Activated CD4-positive, alpha-beta memory T cell treated with anti-CD3 and anti-CD28 coated beads for 36 hours (primary cell): ENCODE measurements at regions not wholly inside any gene's neighbourhood (a gene's known extent, or its start where the extent isn't known, plus 50 kb on each side); places are given as distances from the start of the nearest gene placed in this dataset.

ENCODE experiments used
- CTCF ChIA-PET: fragments of 350-600 bp; sonication (Branson Sonifier 250); formaldehyde crosslinking; loops from one replicate; lab custom pipeline; 2021; ENCODE audit warnings: antibody characterized with exemption, inconsistent platforms; lab: Charles Lee
- POLR2A ChIA-PET: fragments of 350-600 bp; sonication (Branson Sonifier 250); formaldehyde crosslinking; loops from one replicate; lab custom pipeline; 2021; ENCODE audit warnings: antibody characterized with exemption; lab: Charles Lee
- DNase-seq: peaks from one replicate; pipeline ENCODE4 v3.0.0-alpha.2; 2020
- H3K27ac Mint-ChIP-seq: one replicate; pipeline ENCODE4 v1.8.0; 2021; ENCODE audit warnings: mixed read lengths
- H3K27me3 Mint-ChIP-seq: one replicate; pipeline ENCODE4 v1.8.0; 2021; ENCODE audit warnings: mixed read lengths
- H3K36me3 Mint-ChIP-seq: one replicate; pipeline ENCODE4 v1.8.0; 2021; ENCODE audit warnings: mixed read lengths
- H3K4me1 Mint-ChIP-seq: one replicate; pipeline ENCODE4 v1.8.0; 2021; ENCODE audit warnings: low read depth, mixed read lengths
- H3K4me3 Mint-ChIP-seq: one replicate; pipeline ENCODE4 v1.8.0; 2021; ENCODE audit warnings: mild to moderate bottlenecking, mixed read lengths
- H3K9me3 Mint-ChIP-seq: one replicate; pipeline ENCODE4 v1.8.0; 2021; ENCODE audit warnings: mixed read lengths
- intact Hi-C: fragments of 100-400 bp; cut with micrococcal nuclease; formaldehyde crosslinking; loops from one replicate; pipeline ENCODE4 v1.15.1; 2023

DNA sequence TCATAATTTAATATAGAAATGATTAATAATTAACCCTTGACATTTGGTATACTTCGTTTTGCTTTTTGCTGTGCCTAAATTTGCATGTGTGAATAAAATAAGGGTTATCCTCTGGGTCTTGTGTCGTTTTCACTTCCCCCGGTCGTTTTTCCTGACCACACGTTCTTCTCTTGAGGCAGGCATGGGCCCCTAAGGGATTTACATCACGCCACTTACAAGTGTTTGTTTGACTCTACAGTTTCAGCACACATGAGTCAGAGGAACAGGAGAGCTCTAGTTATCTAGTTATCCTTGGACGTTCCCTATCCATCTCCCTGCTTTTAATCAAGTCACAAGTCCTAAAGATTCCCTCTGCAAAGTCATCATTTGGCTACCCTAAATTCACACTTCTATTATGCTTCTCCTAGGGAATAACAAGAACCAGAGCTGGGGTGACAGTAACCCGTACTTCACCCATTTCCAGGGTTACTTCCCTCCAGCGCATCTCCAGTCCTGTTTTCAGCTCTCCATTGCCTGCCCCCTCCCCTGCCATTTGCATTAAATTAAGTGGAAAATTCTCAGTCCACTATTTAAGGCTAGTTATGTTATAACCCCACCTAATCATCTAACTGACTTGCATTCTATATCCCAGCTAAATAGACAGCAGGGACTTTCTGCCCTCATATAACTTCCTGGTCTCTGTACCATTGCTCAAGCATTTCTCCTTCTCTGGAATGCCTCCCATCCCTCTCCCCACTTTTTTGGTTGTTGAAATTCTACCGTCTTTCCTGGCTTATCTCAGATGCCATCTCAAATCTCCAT is 206.9 kb downstream of the PTEN start:
- intact Hi-C loops, result no loop called here
- H3K27ac Mint-ChIP-seq, result no peak overlapping the region

DNA sequence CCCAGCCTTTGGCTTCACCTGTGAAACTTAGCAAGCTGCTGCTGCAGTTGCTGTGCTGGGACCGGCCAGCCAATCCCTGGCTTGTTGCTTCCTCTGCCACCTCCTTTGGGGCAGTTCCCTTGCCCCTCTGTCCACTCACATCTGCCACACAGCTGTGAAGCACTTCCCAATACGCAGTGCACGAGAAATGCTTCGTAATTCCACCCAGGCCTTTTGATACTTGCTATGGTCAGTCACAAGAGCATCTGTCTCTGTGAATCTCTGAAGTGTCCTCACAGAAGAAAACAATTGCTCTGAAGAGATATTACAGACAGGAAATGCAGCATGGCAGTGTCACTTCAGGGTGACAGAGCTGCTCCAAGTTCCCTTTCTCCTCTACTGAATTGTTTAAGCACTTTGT is 208.5 kb downstream of the PTEN start:
- Mint-ChIP-seq H3K4me1 (peaks cover 15% of the 10 kb centered on the region), H3K27ac (no peak overlapping the region), H3K36me3 (no peaks in the 10 kb centered on the region), H3K9me3 (no peaks in the 10 kb centered on the region), H3K27me3 (peaks cover 6% of the 10 kb centered on the region), H3K4me3 (no peak overlapping the region)
- ChIA-PET CTCF (no interaction called here), POLR2A (no interaction called here)
- no peak for DNase-seq
- intact Hi-C loops, result no loop called here

More for the DNA sequence above, 206.9 kb downstream of the PTEN start:
- CTCF ChIA-PET, result no interaction called here
- POLR2A ChIA-PET, result no interaction called here
- Mint-ChIP-seq H3K9me3 (no peaks in the 10 kb centered on the region), H3K36me3 (no peaks in the 10 kb centered on the region), H3K4me3 (no peak overlapping the region), H3K4me1 (peaks cover 23% of the 10 kb centered on the region), H3K27me3 (peaks cover 6% of the 10 kb centered on the region)
- DNase-seq, result no peak

DNA sequence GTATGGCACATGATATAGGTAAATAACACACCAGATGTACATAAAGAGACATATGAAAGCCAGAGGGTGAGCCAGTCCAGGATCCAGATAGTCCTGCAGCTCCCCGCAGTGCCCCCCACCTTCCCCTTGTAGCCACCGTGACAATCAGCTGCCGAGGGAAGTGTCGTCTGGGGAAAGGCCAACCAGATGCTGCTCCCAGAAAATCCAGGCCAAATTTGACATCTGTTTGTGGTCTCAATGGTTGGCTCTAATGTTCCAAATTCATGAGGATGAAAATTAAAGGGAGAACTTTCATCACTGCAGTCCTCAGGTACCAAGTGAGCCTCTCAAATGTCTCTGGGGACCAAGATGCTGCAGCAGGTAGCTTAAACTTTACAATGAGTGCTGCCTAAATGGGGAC is 210.3 kb downstream of the PTEN start:
- intact Hi-C loops, result no loop called here
- Mint-ChIP-seq H3K4me3 (no peak overlapping the region), H3K27me3 (peaks cover 4% of the 10 kb centered on the region), H3K4me1 (peaks cover 5% of the 10 kb centered on the region), H3K36me3 (no peaks in the 10 kb centered on the region), H3K27ac (no peak overlapping the region), H3K9me3 (no peaks in the 10 kb centered on the region)
- no peak for DNase-seq
- POLR2A ChIA-PET, result no interaction called here
- CTCF ChIA-PET, result no interaction called here

DNA sequence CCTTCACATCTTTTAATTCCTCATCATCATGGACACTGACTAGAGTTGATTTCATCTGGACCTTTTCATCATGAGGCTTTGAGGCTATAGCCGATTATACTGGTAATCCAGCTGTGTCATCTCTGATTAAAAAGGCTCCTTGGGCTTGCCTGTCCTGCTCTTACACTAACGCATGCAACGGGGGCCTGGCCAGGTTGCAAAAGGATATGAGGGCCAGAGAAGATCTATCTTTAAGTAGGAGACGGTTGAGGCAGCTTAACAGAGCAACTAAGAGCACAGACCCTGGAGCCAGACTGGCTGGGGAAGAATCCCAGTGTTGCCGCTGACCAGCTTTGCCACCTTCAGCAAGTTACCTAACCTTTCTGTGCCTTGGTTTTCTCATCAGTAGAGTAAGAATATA is 211.5 kb downstream of the PTEN start:
- ChIA-PET POLR2A (interaction anchor here (1.6 kb wide), 1 partner anchor 9 kb away, joined by 4 read pairs; no protein-coding TSS in a partner anchor), CTCF (interaction anchor here (1.7 kb wide), 1 partner anchor 43 kb away, joined by 4 read pairs; no protein-coding TSS in a partner anchor)
- DNase-seq, result no peak
- Mint-ChIP-seq H3K4me1 (peaks cover 5% of the 10 kb centered on the region), H3K27ac (no peak overlapping the region), H3K4me3 (no peak overlapping the region), H3K27me3 (peaks cover 6% of the 10 kb centered on the region), H3K9me3 (no peaks in the 10 kb centered on the region), H3K36me3 (no peaks in the 10 kb centered on the region)
- intact Hi-C loops, result no loop called here

DNA sequence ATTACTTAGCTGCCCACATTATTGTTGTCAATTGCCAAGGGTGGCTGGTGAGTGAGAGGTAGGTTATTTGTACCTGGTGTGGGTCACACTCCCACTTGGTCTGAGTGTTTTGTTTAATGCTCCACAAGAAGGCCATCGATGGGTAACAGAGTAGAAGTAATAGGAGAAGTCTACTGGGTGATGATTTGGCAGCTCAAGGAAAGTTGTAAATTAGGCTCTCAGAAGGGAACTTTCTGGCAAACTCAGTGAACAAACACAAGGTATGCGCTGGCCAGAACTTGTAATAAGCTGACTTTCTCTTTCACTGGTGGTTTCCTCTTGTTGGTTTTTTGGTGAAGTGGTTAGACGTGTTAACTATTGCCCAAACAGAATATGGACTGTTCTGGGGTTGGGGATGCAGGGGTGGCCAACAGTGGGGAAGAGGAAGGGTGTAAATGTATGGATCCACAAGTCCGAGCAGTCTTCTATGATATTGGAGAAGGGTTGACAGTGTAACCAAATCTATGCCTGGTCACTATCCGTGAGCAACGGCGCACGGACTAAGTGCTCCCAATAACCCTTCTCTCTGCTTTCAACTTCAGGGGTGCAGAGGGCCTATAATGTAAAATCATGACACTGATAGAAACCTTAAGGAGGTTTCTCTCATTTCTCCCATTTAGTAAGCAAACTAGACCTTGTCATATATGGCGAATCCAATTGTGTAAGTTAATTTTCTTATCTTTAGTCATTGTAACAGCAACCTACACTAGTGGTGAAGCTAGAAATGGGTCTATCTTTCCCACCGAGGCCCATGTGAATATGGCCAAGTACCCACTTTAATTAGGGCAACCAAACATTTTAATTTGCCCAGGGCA is 212.8 kb downstream of the PTEN start:
- no peak for DNase-seq
- CTCF ChIA-PET, result interaction anchor here (1.7 kb wide), 1 partner anchor 42 kb away, joined by 4 read pairs; no protein-coding TSS in a partner anchor

DNA sequence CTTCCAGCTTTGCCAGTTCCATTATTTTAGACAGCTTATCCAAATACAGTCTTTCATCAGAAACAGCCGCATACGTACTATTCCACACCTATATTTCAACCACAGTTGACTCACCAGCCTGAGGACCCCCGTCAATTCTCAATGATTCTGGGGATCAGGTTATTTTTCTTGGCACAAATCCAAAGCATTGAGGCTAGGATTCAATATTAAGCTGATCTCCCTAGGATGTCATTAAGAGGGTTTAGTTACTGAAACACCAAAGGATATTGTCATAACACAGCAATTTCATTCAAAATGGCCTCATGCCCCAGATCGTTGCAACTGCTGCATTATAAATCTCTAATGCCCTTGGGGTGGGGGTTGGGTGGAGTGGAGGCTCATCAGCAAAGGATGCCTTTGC is 214.6 kb downstream of the PTEN start:
- Mint-ChIP-seq H3K27me3 (peaks cover 6% of the 10 kb centered on the region), H3K36me3 (no peaks in the 10 kb centered on the region), H3K4me3 (no peak overlapping the region), H3K9me3 (no peaks in the 10 kb centered on the region), H3K27ac (no peak overlapping the region), H3K4me1 (peaks cover 5% of the 10 kb centered on the region)
- intact Hi-C loops, result no loop called here
- ChIA-PET POLR2A (no interaction called here), CTCF (interaction anchor here (1.4 kb wide), 1 partner anchor 9 kb away, joined by 4 read pairs; no protein-coding TSS in a partner anchor)
- DNase-seq, result no peak

More for the DNA sequence above, 212.8 kb downstream of the PTEN start:
- Mint-ChIP-seq H3K27me3 (peaks cover 6% of the 10 kb centered on the region), H3K27ac (no peak overlapping the region), H3K36me3 (no peaks in the 10 kb centered on the region), H3K9me3 (no peaks in the 10 kb centered on the region), H3K4me1 (peaks cover 5% of the 10 kb centered on the region), H3K4me3 (no peak overlapping the region)
- POLR2A ChIA-PET, result interaction anchor here (0.7 to 1.6 kb wide), 2 partner anchors 10 to 15 kb away, joined by 4 read pairs; no protein-coding TSS in a partner anchor
- intact Hi-C loops, result no loop called here

DNA sequence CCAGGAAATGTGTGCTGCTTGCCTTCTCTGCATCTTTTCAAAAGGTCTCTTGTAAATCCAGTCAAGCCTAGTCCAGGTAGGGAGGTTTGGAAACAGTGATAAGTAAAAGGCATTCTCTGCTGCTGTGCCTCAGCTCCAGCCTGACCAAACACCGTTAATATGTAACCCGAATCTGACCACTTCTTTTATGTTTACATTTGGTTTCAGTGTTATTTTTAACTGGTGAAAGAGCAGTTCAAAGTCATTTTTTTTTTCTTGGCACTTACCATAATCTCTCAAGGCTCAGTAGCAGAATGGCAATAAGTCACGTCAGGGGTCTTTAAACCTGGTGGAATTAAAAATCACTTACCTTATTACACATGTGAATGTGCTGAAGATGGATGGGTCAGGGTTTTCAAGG is 216.8 kb downstream of the PTEN start:
- intact Hi-C loops, result no loop called here

DNA sequence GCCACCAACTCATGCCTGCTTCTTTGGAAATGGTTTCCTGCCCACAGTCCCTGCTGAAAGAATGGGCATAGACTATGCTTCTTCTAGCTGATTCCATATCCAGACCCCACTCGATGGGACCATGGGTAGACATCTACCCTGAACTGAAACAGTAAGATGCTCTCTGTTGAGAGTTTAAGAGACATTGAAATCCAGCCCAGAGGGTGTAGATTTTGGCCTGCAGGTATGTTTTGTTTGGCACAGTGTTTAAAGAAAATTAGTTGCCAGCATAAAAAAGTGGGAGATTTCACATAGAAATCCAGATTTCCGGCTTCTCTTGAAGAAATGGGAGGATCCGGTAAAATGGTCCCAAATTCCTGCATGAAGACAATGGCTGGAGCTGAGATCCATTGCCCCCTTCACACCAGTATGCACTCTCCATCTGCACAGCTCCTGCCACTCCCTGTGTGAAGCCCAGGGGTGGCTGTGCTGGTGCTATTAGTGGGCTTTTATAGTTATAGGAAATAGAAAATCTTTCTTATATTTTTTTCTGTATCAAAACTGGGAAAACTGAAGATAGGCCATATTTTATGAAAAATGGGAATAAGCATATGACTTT is 218.1 kb downstream of the PTEN start:
- no peaks in the 10 kb centered on the region for H3K4me1 Mint-ChIP-seq
- intact Hi-C loops, result no loop called here
- H3K4me3 Mint-ChIP-seq, result no peak overlapping the region
- H3K36me3 Mint-ChIP-seq, result no peaks in the 10 kb centered on the region
- ChIA-PET CTCF (no interaction called here), POLR2A (no interaction called here)
- no peaks in the 10 kb centered on the region for H3K9me3 Mint-ChIP-seq
- DNase-seq, result no peak
- peaks cover 6% of the 10 kb centered on the region for H3K27me3 Mint-ChIP-seq
- no peak overlapping the region for H3K27ac Mint-ChIP-seq

More for the DNA sequence above, 216.8 kb downstream of the PTEN start:
- H3K4me3 Mint-ChIP-seq, result no peak overlapping the region
- no peak for DNase-seq
- ChIA-PET POLR2A (no interaction called here), CTCF (interaction anchor here (1.0 kb wide), 1 partner anchor 13 kb away, joined by 3 read pairs; no protein-coding TSS in a partner anchor)
- no peaks in the 10 kb centered on the region for H3K9me3 Mint-ChIP-seq
- H3K4me1 Mint-ChIP-seq, result peaks cover 5% of the 10 kb centered on the region
- H3K36me3 Mint-ChIP-seq, result no peaks in the 10 kb centered on the region
- H3K27me3 Mint-ChIP-seq, result peaks cover 6% of the 10 kb centered on the region
- H3K27ac Mint-ChIP-seq, result no peak overlapping the region

DNA sequence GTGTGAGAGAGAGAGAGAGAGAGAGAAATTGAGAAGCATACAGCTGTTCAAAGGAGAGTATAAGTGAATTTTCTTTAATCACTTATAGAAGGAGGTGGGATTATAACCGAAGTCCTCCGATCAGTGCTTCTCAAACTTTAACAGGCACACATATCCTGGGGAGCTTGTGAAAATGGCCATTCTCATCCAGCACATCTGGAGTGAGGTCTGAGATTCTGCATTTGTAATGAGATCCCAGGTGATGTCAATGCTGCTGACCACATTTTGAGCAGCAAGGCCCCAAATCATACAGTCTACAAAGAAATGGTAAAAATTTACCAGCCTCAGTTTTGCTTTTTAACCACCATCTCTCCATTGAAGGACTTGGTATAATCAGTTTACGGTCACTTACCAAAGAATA is 219.0 kb downstream of the PTEN start:
- DNase-seq, result no peak
- Mint-ChIP-seq H3K27ac (no peak overlapping the region), H3K36me3 (no peaks in the 10 kb centered on the region), H3K4me1 (no peaks in the 10 kb centered on the region), H3K4me3 (no peak overlapping the region), H3K9me3 (no peaks in the 10 kb centered on the region), H3K27me3 (peaks cover 9% of the 10 kb centered on the region)
- POLR2A ChIA-PET, result interaction anchor here (1.3 kb wide), 1 partner anchor 9 kb away, joined by 4 read pairs; no protein-coding TSS in a partner anchor
- CTCF ChIA-PET, result interaction anchor here (0.7 kb wide), 1 partner anchor 220 kb away, joined by 3 read pairs; no protein-coding TSS in a partner anchor
- intact Hi-C loops, result no loop called here

DNA sequence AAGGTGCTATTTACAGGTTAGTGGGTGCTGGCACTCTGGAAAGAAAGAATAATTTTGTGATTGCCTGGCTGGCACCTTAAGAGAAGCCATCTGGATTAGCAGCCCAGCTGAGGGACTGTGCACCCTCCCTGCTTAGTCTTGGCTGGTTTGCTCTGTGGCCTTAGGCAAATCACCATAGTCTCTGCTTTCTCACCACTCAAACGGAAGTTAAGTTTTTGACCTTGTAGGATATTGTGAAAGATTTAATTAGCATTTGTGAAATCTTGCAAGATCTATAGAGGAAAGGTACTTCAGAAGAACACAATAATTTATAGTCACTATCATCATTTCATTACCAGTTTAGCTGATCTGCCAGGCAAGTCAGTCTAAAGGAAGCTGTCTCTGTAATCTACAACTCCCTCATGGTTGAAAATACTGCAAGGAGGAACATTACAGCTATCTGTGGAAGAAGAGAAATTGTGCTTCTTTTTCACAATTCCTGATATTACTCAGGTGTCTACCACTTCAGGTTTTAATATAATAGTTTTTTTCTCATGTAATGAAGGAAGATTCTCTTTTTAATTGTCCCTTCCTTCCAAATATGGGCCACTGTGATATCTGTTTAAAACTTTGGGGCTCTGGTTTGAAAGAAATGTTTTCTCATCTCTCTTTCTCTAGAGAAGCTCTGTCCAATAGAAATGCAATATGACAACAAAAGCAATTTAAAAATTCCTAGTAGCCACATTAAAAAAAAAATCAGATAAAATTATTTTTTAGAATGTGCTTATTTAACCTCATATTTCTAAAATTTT is 219.6 kb downstream of the PTEN start:
- no peaks in the 10 kb centered on the region for H3K4me1 Mint-ChIP-seq
- H3K9me3 Mint-ChIP-seq, result no peaks in the 10 kb centered on the region
- ChIA-PET POLR2A (interaction anchor here (1.3 kb wide), 1 partner anchor 8 kb away, joined by 4 read pairs; no protein-coding TSS in a partner anchor), CTCF (interaction anchor here (0.7 kb wide), 1 partner anchor 221 kb away, joined by 3 read pairs; no protein-coding TSS in a partner anchor)
- intact Hi-C loops, result no loop called here
- no peak overlapping the region for H3K4me3 Mint-ChIP-seq
- peaks cover 11% of the 10 kb centered on the region for H3K27me3 Mint-ChIP-seq
- H3K27ac Mint-ChIP-seq, result no peak overlapping the region
- no peaks in the 10 kb centered on the region for H3K36me3 Mint-ChIP-seq
- no peak for DNase-seq

DNA sequence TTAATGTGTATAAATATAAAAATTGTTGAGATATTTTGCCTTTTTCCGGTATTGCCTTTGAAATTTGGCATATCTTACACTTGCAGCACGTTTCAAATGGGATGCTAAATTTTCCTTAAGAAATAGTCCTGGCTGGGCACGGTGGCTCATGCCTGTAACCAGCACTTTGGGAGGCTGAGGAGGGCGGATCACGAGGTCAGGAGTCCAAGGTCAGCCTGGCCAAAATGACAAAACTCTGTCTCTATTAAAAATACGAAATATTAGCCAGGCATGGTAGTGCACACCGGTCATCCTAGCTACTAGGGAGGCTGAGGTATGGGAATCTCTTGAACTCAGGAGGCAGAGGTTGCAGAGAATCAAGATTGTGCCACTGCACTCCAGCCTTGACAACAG is 220.2 kb downstream of the PTEN start:
- Mint-ChIP-seq H3K4me3 (no peak overlapping the region), H3K36me3 (no peaks in the 10 kb centered on the region), H3K4me1 (no peaks in the 10 kb centered on the region), H3K9me3 (no peaks in the 10 kb centered on the region), H3K27me3 (peaks cover 10% of the 10 kb centered on the region), H3K27ac (no peak overlapping the region)
- CTCF ChIA-PET, result no interaction called here
- intact Hi-C loops, result no loop called here
- DNase-seq, result no peak
- POLR2A ChIA-PET, result interaction anchor here (1.3 kb wide), 1 partner anchor 8 kb away, joined by 4 read pairs; no protein-coding TSS in a partner anchor
